Upper lobe of right lung (tissue), 1 donor: ENCODE measurements at regions not wholly inside any gene's neighbourhood (a gene's known extent, or its start where the extent isn't known, plus 50 kb on each side); places are given as distances from the start of the nearest gene placed in this dataset.
"Not testable (repeated sequence)": the region's sequence is repeated elsewhere in the genome, so short reads cannot be mapped to it uniquely, and the experiment has no call there.

Source experiments
- ATAC-seq: fragments of 200-7000 bp; cut with Tn5 transposase; one replicate; pipeline ENCODE4 v1.9.1; 2020; ENCODE audit warnings: mild to moderate bottlenecking, moderate library complexity
- DNase-seq: peaks from one replicate; pipeline ENCODE4 v3.0.0-alpha.2; 2020
- H3K27ac ChIP-seq: fragments of 200-600 bp; one replicate; pipeline ENCODE4 v1.8.0; 2022
- H3K27me3 ChIP-seq: fragments of 200-600 bp; one replicate; pipeline ENCODE4 v1.8.0; 2022; ENCODE audit warnings: mild to moderate bottlenecking
- H3K36me3 ChIP-seq: fragments of 200-600 bp; one replicate; pipeline ENCODE4 v1.8.0; 2022
- H3K4me1 ChIP-seq: fragments of 200-600 bp; one replicate; pipeline ENCODE4 v1.8.0; 2022
- H3K4me3 ChIP-seq: fragments of 200-600 bp; one replicate; pipeline ENCODE4 v1.8.0; 2022; ENCODE audit warnings: mild to moderate bottlenecking
- H3K9me3 ChIP-seq: fragments of 200-600 bp; one replicate; pipeline ENCODE4 v1.8.0; 2022
- intact Hi-C: fragments of 100-400 bp; cut with DNase I; formaldehyde crosslinking; loops from one replicate; pipeline ENCODE4 v1.11.0; 2022
- TF ChIP-seq, protein P1 (sequence below): fragments of 200-600 bp; IDR thresholded peaks from one replicate; pipeline ENCODE4 v1.8.0; 2022; ENCODE audit warnings: antibody characterized with exemption
- donor health status: DM: no; HTN: yes; CAD: no; lungs with severe emphysema.

DNA sequence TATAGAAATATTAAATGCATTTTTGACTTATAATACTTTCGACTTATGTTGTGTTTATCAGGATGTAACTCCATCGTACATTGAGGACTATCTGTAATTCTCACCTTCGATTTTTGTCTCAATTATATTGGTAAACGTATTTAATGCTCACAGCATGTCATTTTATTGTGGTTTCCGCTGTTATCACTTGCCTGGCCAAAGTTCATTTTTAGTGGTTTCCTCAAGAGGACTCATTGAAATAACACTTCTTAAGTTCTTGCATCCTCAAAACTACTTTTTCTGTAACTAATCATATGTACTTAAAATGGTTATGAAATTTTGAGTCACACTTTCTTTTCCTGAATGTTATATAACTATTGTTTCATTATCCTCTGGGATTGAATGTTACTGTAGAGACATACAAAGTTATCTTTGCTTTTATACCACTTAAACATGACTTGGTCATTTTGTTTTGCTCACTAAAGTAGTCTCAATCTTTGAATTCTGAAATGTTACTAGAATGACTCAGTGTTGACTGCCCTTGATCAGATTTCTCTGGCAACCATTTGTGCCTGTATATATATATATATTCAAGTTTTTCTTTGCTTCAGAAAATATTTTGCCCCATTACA, 289.6 kb upstream of the PROX1 start:
- H3K4me3 ChIP-seq, result no peak overlapping the region
- no peaks in the 10 kb centered on the region for H3K27me3 ChIP-seq
- TF ChIP-seq, protein P1, sequence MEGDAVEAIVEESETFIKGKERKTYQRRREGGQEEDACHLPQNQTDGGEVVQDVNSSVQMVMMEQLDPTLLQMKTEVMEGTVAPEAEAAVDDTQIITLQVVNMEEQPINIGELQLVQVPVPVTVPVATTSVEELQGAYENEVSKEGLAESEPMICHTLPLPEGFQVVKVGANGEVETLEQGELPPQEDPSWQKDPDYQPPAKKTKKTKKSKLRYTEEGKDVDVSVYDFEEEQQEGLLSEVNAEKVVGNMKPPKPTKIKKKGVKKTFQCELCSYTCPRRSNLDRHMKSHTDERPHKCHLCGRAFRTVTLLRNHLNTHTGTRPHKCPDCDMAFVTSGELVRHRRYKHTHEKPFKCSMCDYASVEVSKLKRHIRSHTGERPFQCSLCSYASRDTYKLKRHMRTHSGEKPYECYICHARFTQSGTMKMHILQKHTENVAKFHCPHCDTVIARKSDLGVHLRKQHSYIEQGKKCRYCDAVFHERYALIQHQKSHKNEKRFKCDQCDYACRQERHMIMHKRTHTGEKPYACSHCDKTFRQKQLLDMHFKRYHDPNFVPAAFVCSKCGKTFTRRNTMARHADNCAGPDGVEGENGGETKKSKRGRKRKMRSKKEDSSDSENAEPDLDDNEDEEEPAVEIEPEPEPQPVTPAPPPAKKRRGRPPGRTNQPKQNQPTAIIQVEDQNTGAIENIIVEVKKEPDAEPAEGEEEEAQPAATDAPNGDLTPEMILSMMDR, result no peak
- DNase-seq (no peak), ATAC-seq (no peak)
- peaks cover 3% of the 10 kb centered on the region for H3K9me3 ChIP-seq
- no peaks in the 10 kb centered on the region for H3K36me3 ChIP-seq
- intact Hi-C loops, result no loop called here
- no peak overlapping the region for H3K27ac ChIP-seq
- no peaks in the 10 kb centered on the region for H3K4me1 ChIP-seq

DNA sequence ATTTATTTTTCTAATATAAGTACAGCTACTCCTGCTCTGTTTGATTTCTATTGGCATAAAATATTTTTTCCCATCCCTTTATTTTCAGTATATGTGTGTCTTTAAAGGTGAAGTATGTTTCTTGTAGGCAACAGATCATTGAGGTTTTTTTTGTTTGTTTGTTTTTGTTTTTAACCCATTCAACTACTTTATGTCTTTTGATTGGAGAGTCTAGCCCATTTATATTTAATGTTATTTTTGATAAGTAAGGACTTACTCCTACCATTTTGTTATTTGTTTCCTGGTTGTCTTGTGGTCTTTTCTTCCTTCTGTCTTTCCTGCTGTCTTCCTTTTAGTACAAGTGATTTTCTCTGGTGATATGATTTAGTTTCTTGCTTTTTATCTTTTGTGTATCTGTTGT, 285.1 kb upstream of the PROX1 start:
- H3K4me3 ChIP-seq, result no peak overlapping the region
- intact Hi-C loops, result no loop called here
- TF ChIP-seq, protein P1, result no peak
- no peaks in the 10 kb centered on the region for H3K4me1 ChIP-seq
- no peak overlapping the region for H3K27ac ChIP-seq
- ATAC-seq (no peak), DNase-seq (no peak)
- H3K27me3 ChIP-seq, result no peaks in the 10 kb centered on the region
- peaks cover 6% of the 10 kb centered on the region for H3K9me3 ChIP-seq
- H3K36me3 ChIP-seq, result no peaks in the 10 kb centered on the region

DNA sequence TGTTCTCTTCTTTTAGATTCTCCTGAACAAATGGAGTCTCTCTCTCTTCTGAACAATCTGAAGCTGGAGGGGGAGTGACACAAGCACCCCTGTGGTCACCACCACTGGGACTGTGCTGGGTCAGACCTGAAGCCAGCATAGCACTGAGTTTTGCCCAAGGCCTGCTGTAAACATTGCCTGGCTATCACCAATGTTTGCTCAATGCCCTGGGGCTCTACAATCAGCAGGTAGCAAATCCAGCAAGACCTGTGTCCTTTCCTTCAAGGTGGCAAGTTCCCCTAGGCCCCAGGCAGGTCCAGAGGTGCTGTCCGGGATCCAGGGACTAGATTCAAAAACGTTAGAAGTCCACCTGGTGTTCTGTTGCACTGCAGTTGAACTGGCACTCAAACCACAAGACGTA, 282.8 kb upstream of the PROX1 start:
- Histone ChIP-seq H3K4me1 (no peaks in the 10 kb centered on the region), H3K4me3 (no peak overlapping the region), H3K36me3 (no peaks in the 10 kb centered on the region), H3K27ac (no peak overlapping the region), H3K27me3 (no peaks in the 10 kb centered on the region), H3K9me3 (peaks cover 6% of the 10 kb centered on the region)
- ATAC-seq (no peak), DNase-seq (no peak)
- intact Hi-C loops, result no loop called here
- TF ChIP-seq, protein P1, result no peak

DNA sequence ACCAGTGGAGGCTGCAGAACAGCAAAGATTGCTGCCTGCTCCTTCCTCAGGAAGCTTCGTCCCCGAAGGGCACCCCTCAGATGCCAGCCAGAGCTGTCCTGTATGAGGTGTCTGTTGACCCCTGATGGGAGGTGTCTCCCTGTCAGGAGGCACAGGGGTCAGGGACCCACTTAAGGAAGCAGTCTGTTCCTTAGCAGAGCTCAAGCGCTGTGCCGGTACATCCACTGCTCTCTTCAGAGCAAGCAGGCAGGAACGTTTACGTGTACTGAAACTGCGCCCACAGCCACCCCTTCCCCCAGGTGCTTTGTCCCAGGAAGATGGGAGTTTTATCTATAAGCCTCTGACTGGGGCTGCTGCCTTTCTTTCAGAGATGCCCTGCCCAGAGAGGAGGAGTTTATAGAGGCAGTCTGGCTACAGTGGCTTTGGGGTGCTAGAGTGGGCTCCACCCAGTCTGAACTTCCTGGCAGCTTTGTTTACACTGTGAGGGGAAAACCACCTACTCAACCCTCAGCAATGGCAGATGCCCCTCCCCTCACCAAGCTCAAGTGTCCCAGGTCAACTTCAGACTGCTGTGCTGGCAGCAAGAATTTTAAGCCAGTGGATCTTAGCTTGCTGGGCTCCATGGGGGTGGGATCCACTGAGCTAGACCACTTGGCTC, 275.8 kb upstream of the PROX1 start:
- intact Hi-C loops, DNase-seq, H3K27me3 ChIP-seq, H3K9me3 ChIP-seq, ATAC-seq, H3K27ac ChIP-seq, H3K4me3 ChIP-seq, H3K36me3 ChIP-seq, H3K4me1 ChIP-seq: not testable (repeated sequence)

DNA sequence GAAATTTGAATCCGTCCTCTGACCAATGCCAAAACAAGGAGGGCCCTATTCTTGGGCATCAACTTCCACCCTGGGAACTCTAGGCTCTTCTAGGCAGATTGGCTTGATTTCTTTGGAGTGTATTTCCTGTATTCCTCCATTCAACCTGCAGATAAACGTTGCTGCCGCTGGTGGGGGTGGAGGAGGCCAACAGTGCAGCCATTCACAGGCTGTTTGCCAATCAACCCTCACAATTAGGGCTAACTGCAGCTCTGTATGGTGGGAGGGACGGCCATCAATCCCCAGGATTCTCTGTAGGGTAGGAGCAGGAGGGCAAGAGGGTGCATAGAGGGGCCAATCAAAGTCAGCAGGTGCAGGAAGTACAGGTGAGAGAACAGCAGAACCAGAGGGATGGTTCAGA, 273.1 kb upstream of the PROX1 start:
- H3K9me3 ChIP-seq, result no peaks in the 10 kb centered on the region
- H3K27ac ChIP-seq, result no peak overlapping the region
- no peaks in the 10 kb centered on the region for H3K36me3 ChIP-seq
- no peaks in the 10 kb centered on the region for H3K27me3 ChIP-seq
- no peak for DNase-seq
- TF ChIP-seq, protein P1, result no peak
- intact Hi-C loops, result no loop called here
- no peak for ATAC-seq
- no peaks in the 10 kb centered on the region for H3K4me1 ChIP-seq
- no peak overlapping the region for H3K4me3 ChIP-seq

DNA sequence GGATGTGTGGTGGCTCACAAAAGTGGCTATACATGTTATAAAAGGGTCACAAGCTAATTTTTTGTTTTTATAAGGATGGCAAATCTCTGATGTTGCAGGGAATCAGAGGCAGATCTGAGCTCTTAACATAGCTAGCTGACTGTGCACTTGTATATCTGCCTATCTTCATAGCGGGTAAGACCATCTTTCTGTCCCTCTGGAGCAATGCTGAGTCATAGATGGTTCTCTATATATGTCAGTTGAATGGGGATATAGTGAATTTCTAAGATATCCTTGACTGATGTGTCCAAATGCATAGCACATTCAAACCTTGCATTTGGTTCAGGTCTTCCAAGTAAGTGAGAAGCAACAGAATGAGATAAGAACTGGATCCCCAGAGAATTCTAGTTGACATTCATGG, 272.6 kb upstream of the PROX1 start:
- DNase-seq (no peak), ATAC-seq (no peak)
- no peaks in the 10 kb centered on the region for H3K9me3 ChIP-seq
- H3K27me3 ChIP-seq, result no peaks in the 10 kb centered on the region
- TF ChIP-seq, protein P1, result no peak
- no peak overlapping the region for H3K4me3 ChIP-seq
- no peaks in the 10 kb centered on the region for H3K4me1 ChIP-seq
- intact Hi-C loops, result no loop called here
- no peak overlapping the region for H3K27ac ChIP-seq
- H3K36me3 ChIP-seq, result no peaks in the 10 kb centered on the region
